ENCODE measurements at regions not wholly inside any gene's neighbourhood (a gene's known extent, or its start where the extent isn't known, plus 50 kb on each side); places are given as distances from the start of the nearest gene placed in this dataset.

GRCh38 chr22:27135031-27135981 lies 477.9 kb downstream of the MIAT start:
- no peak overlapping the region for H3K4me3 Mint-ChIP-seq
- no peak for ATAC-seq
- no peaks in the 10 kb centered on the region for H3K9me3 Mint-ChIP-seq
- no peak overlapping the region for H3K27ac Mint-ChIP-seq
- no peak for DNase-seq (ENCODE audit: low spot score in 2 of 2)
- no peaks in the 10 kb centered on the region for H3K36me3 Mint-ChIP-seq
- H3K4me1 Mint-ChIP-seq = no peaks in the 10 kb centered on the region

- no peaks in the 10 kb centered on the region for H3K9me3 Mint-ChIP-seq
- no peaks in the 10 kb centered on the region for H3K4me1 Mint-ChIP-seq
- DNase-seq (ENCODE audit: low spot score in 2 of 2) (no peak), ATAC-seq (no peak)
- H3K36me3 Mint-ChIP-seq = no peaks in the 10 kb centered on the region
- no peak overlapping the region for H3K27ac Mint-ChIP-seq
- H3K4me3 Mint-ChIP-seq = no peak overlapping the region
Measured at GRCh38 chr22:27136596-27136995, 479.2 kb downstream of the MIAT start.

- Mint-ChIP-seq H3K27ac (no peak overlapping the region), H3K4me1 (no peaks in the 10 kb centered on the region), H3K4me3 (no peak overlapping the region), H3K9me3 (no peaks in the 10 kb centered on the region), H3K36me3 (no peaks in the 10 kb centered on the region)
- DNase-seq (ENCODE audit: low spot score in 2 of 2) = no peak
- no peak for ATAC-seq
Measured at GRCh38 chr22:27137871-27138337, 480.5 kb downstream of the MIAT start.

GRCh38 chr22:27138471-27138870 lies 481.1 kb downstream of the MIAT start:
- Mint-ChIP-seq H3K4me1 (no peaks in the 10 kb centered on the region), H3K9me3 (no peaks in the 10 kb centered on the region), H3K36me3 (no peaks in the 10 kb centered on the region), H3K27ac (no peak overlapping the region), H3K4me3 (no peak overlapping the region)
- ATAC-seq (no peak), DNase-seq (ENCODE audit: low spot score in 2 of 2) (no peak)

- no peaks in the 10 kb centered on the region for H3K9me3 Mint-ChIP-seq
- no peak overlapping the region for H3K4me3 Mint-ChIP-seq
- no peaks in the 10 kb centered on the region for H3K4me1 Mint-ChIP-seq
- H3K36me3 Mint-ChIP-seq = no peaks in the 10 kb centered on the region
- ATAC-seq = no peak
- no peak for DNase-seq (ENCODE audit: low spot score in 2 of 2)
- no peak overlapping the region for H3K27ac Mint-ChIP-seq
Measured at GRCh38 chr22:27139935-27140511, 482.6 kb downstream of the MIAT start.

GRCh38 chr22:27142286-27142685 lies 484.9 kb downstream of the MIAT start:
- DNase-seq (ENCODE audit: low spot score in 2 of 2) = no peak
- no peak for ATAC-seq
- Mint-ChIP-seq H3K4me3 (no peak overlapping the region), H3K9me3 (no peaks in the 10 kb centered on the region), H3K36me3 (no peaks in the 10 kb centered on the region), H3K27ac (no peak overlapping the region), H3K4me1 (no peaks in the 10 kb centered on the region)

GRCh38 chr22:27144321-27144720 lies 486.9 kb downstream of the MIAT start:
- Mint-ChIP-seq H3K9me3 (no peaks in the 10 kb centered on the region), H3K36me3 (no peaks in the 10 kb centered on the region), H3K27ac (no peak overlapping the region), H3K4me1 (no peaks in the 10 kb centered on the region), H3K4me3 (no peak overlapping the region)
- no peak for ATAC-seq
- DNase-seq (ENCODE audit: low spot score in 2 of 2) = no peak

GRCh38 chr22:27146866-27147633 lies 489.7 kb downstream of the MIAT start:
- no peaks in the 10 kb centered on the region for H3K36me3 Mint-ChIP-seq
- ATAC-seq (no peak), DNase-seq (ENCODE audit: low spot score in 2 of 2) (no peak)
- H3K4me3 Mint-ChIP-seq = no peak overlapping the region
- no peaks in the 10 kb centered on the region for H3K9me3 Mint-ChIP-seq
- peaks cover 6% of the 10 kb centered on the region for H3K4me1 Mint-ChIP-seq
- H3K27ac Mint-ChIP-seq = no peak overlapping the region

GRCh38 chr22:27148055-27148454 lies 490.7 kb downstream of the MIAT start:
- H3K4me1 Mint-ChIP-seq = peaks cover 6% of the 10 kb centered on the region
- no peak overlapping the region for H3K27ac Mint-ChIP-seq
- H3K4me3 Mint-ChIP-seq = no peak overlapping the region
- DNase-seq (ENCODE audit: low spot score in 2 of 2) = no peak
- H3K9me3 Mint-ChIP-seq = no peaks in the 10 kb centered on the region
- ATAC-seq = no peak
- no peaks in the 10 kb centered on the region for H3K36me3 Mint-ChIP-seq

- Mint-ChIP-seq H3K27ac (no peak overlapping the region), H3K9me3 (no peaks in the 10 kb centered on the region), H3K4me3 (no peak overlapping the region), H3K4me1 (peaks cover 6% of the 10 kb centered on the region), H3K36me3 (no peaks in the 10 kb centered on the region)
- ATAC-seq (no peak), DNase-seq (ENCODE audit: low spot score in 2 of 2) (no peak)
Measured at GRCh38 chr22:27148886-27149470, 491.6 kb downstream of the MIAT start.

- Mint-ChIP-seq H3K4me3 (no peak overlapping the region), H3K9me3 (no peaks in the 10 kb centered on the region), H3K4me1 (peaks cover 6% of the 10 kb centered on the region), H3K36me3 (no peaks in the 10 kb centered on the region), H3K27ac (no peak overlapping the region)
- DNase-seq (ENCODE audit: low spot score in 2 of 2) (no peak), ATAC-seq (no peak)
Measured at GRCh38 chr22:27149921-27150543, 492.6 kb downstream of the MIAT start.

GRCh38 chr22:27150544-27150941 lies 493.2 kb downstream of the MIAT start:
- Mint-ChIP-seq H3K27ac (no peak overlapping the region), H3K36me3 (no peaks in the 10 kb centered on the region), H3K4me1 (peaks cover 6% of the 10 kb centered on the region), H3K9me3 (no peaks in the 10 kb centered on the region), H3K4me3 (no peak overlapping the region)
- no peak for ATAC-seq
- DNase-seq (ENCODE audit: low spot score in 2 of 2) = no peak

GRCh38 chr22:27151407-27151806 lies 494.0 kb downstream of the MIAT start:
- Mint-ChIP-seq H3K36me3 (no peaks in the 10 kb centered on the region), H3K27ac (no peak overlapping the region), H3K9me3 (no peaks in the 10 kb centered on the region), H3K4me1 (peaks cover 6% of the 10 kb centered on the region), H3K4me3 (no peak overlapping the region)
- DNase-seq (ENCODE audit: low spot score in 2 of 2) (no peak), ATAC-seq (no peak)

GRCh38 chr22:27152033-27152432 lies 494.6 kb downstream of the MIAT start:
- no peak overlapping the region for H3K27ac Mint-ChIP-seq
- DNase-seq (ENCODE audit: low spot score in 2 of 2) (no peak), ATAC-seq (no peak)
- no peaks in the 10 kb centered on the region for H3K36me3 Mint-ChIP-seq
- H3K9me3 Mint-ChIP-seq = no peaks in the 10 kb centered on the region
- H3K4me1 Mint-ChIP-seq = peaks cover 6% of the 10 kb centered on the region
- no peak overlapping the region for H3K4me3 Mint-ChIP-seq

GRCh38 chr22:27152883-27153282 lies 495.5 kb downstream of the MIAT start:
- ATAC-seq (no peak), DNase-seq (ENCODE audit: low spot score in 2 of 2) (no peak)
- H3K4me1 Mint-ChIP-seq = peaks cover 6% of the 10 kb centered on the region
- H3K27ac Mint-ChIP-seq = no peak overlapping the region
- H3K4me3 Mint-ChIP-seq = no peak overlapping the region
- no peaks in the 10 kb centered on the region for H3K36me3 Mint-ChIP-seq
- no peaks in the 10 kb centered on the region for H3K9me3 Mint-ChIP-seq
